ENCODE measurements at regions not wholly inside any gene's neighbourhood (a gene's known extent, or its start where the extent isn't known, plus 50 kb on each side); places are given as distances from the start of the nearest gene placed in this dataset.

- Histone ChIP-seq H3K9ac (ENCODE audit: low read length) (no peak overlapping the region), H3K27me3 (ENCODE audit: control insufficient read depth, insufficient read depth, low read length) (no peaks in the 10 kb centered on the region), H3K4me1 (ENCODE audit: control insufficient read depth, insufficient read depth, low read length) (no peaks in the 10 kb centered on the region), H3K4me3 (ENCODE audit: low read length) (no peak overlapping the region), H3K36me3 (ENCODE audit: control insufficient read depth, insufficient read depth, low read length) (no peaks in the 10 kb centered on the region), H3K27ac (ENCODE audit: low read depth, low read length) (no peak overlapping the region)
These were observed 314.9 kb downstream of the EIPR1 start for GRCh38 chr2:3062476-3063260.

- H3K4me1 ChIP-seq (ENCODE audit: control insufficient read depth, insufficient read depth, low read length) = no peaks in the 10 kb centered on the region
- no peak overlapping the region for H3K4me3 ChIP-seq (ENCODE audit: low read length)
- no peak overlapping the region for H3K9ac ChIP-seq (ENCODE audit: low read length)
- no peaks in the 10 kb centered on the region for H3K36me3 ChIP-seq (ENCODE audit: control insufficient read depth, insufficient read depth, low read length)
- H3K27me3 ChIP-seq (ENCODE audit: control insufficient read depth, insufficient read depth, low read length) = no peaks in the 10 kb centered on the region
- H3K27ac ChIP-seq (ENCODE audit: low read depth, low read length) = no peak overlapping the region
These were observed 317.6 kb downstream of the EIPR1 start for GRCh38 chr2:3060049-3060448.

GRCh38 chr2:3059141-3059925 is 318.3 kb downstream of the EIPR1 start:
- Histone ChIP-seq H3K4me1 (ENCODE audit: control insufficient read depth, insufficient read depth, low read length) (no peaks in the 10 kb centered on the region), H3K27me3 (ENCODE audit: control insufficient read depth, insufficient read depth, low read length) (no peaks in the 10 kb centered on the region), H3K4me3 (ENCODE audit: low read length) (no peak overlapping the region), H3K27ac (ENCODE audit: low read depth, low read length) (no peak overlapping the region), H3K9ac (ENCODE audit: low read length) (no peak overlapping the region), H3K36me3 (ENCODE audit: control insufficient read depth, insufficient read depth, low read length) (no peaks in the 10 kb centered on the region)

- no peaks in the 10 kb centered on the region for H3K4me1 ChIP-seq (ENCODE audit: control insufficient read depth, insufficient read depth, low read length)
- H3K27me3 ChIP-seq (ENCODE audit: control insufficient read depth, insufficient read depth, low read length) = no peaks in the 10 kb centered on the region
- no peak overlapping the region for H3K9ac ChIP-seq (ENCODE audit: low read length)
- no peak overlapping the region for H3K27ac ChIP-seq (ENCODE audit: low read depth, low read length)
- H3K4me3 ChIP-seq (ENCODE audit: low read length) = no peak overlapping the region
- H3K36me3 ChIP-seq (ENCODE audit: control insufficient read depth, insufficient read depth, low read length) = no peaks in the 10 kb centered on the region
These were observed 323.6 kb downstream of the EIPR1 start for GRCh38 chr2:3054066-3054465.

- Histone ChIP-seq H3K9ac (ENCODE audit: low read length) (no peak overlapping the region), H3K27ac (ENCODE audit: low read depth, low read length) (no peak overlapping the region), H3K27me3 (ENCODE audit: control insufficient read depth, insufficient read depth, low read length) (no peaks in the 10 kb centered on the region), H3K4me3 (ENCODE audit: low read length) (no peak overlapping the region), H3K36me3 (ENCODE audit: control insufficient read depth, insufficient read depth, low read length) (no peaks in the 10 kb centered on the region), H3K4me1 (ENCODE audit: control insufficient read depth, insufficient read depth, low read length) (no peaks in the 10 kb centered on the region)
These were observed 326.4 kb downstream of the EIPR1 start for GRCh38 chr2:3051266-3051665.

GRCh38 chr2:3046170-3046865 is 331.3 kb downstream of the EIPR1 start:
- H3K27me3 ChIP-seq (ENCODE audit: control insufficient read depth, insufficient read depth, low read length) = no peaks in the 10 kb centered on the region
- H3K4me1 ChIP-seq (ENCODE audit: control insufficient read depth, insufficient read depth, low read length) = no peaks in the 10 kb centered on the region
- H3K9ac ChIP-seq (ENCODE audit: low read length) = no peak overlapping the region
- H3K27ac ChIP-seq (ENCODE audit: low read depth, low read length) = no peak overlapping the region
- H3K36me3 ChIP-seq (ENCODE audit: control insufficient read depth, insufficient read depth, low read length) = no peaks in the 10 kb centered on the region
- no peak overlapping the region for H3K4me3 ChIP-seq (ENCODE audit: low read length)

- Histone ChIP-seq H3K27me3 (ENCODE audit: control insufficient read depth, insufficient read depth, low read length) (no peaks in the 10 kb centered on the region), H3K4me3 (ENCODE audit: low read length) (no peak overlapping the region), H3K4me1 (ENCODE audit: control insufficient read depth, insufficient read depth, low read length) (no peaks in the 10 kb centered on the region), H3K36me3 (ENCODE audit: control insufficient read depth, insufficient read depth, low read length) (no peaks in the 10 kb centered on the region), H3K27ac (ENCODE audit: low read depth, low read length) (no peak overlapping the region), H3K9ac (ENCODE audit: low read length) (no peak overlapping the region)
These were observed 332.2 kb downstream of the EIPR1 start for GRCh38 chr2:3045318-3045921.

GRCh38 chr2:3044587-3045317 is 332.9 kb downstream of the EIPR1 start:
- Histone ChIP-seq H3K36me3 (ENCODE audit: control insufficient read depth, insufficient read depth, low read length) (no peaks in the 10 kb centered on the region), H3K4me3 (ENCODE audit: low read length) (no peak overlapping the region), H3K9ac (ENCODE audit: low read length) (no peak overlapping the region), H3K27ac (ENCODE audit: low read depth, low read length) (no peak overlapping the region), H3K27me3 (ENCODE audit: control insufficient read depth, insufficient read depth, low read length) (no peaks in the 10 kb centered on the region), H3K4me1 (ENCODE audit: control insufficient read depth, insufficient read depth, low read length) (no peaks in the 10 kb centered on the region)

GRCh38 chr2:3043726-3044125 is 333.9 kb downstream of the EIPR1 start:
- Histone ChIP-seq H3K27ac (ENCODE audit: low read depth, low read length) (no peak overlapping the region), H3K4me3 (ENCODE audit: low read length) (no peak overlapping the region), H3K27me3 (ENCODE audit: control insufficient read depth, insufficient read depth, low read length) (no peaks in the 10 kb centered on the region), H3K4me1 (ENCODE audit: control insufficient read depth, insufficient read depth, low read length) (no peaks in the 10 kb centered on the region), H3K36me3 (ENCODE audit: control insufficient read depth, insufficient read depth, low read length) (no peaks in the 10 kb centered on the region), H3K9ac (ENCODE audit: low read length) (no peak overlapping the region)

- Histone ChIP-seq H3K27ac (ENCODE audit: low read depth, low read length) (no peak overlapping the region), H3K27me3 (ENCODE audit: control insufficient read depth, insufficient read depth, low read length) (no peaks in the 10 kb centered on the region), H3K9ac (ENCODE audit: low read length) (no peak overlapping the region), H3K36me3 (ENCODE audit: control insufficient read depth, insufficient read depth, low read length) (no peaks in the 10 kb centered on the region), H3K4me3 (ENCODE audit: low read length) (no peak overlapping the region), H3K4me1 (ENCODE audit: control insufficient read depth, insufficient read depth, low read length) (no peaks in the 10 kb centered on the region)
These were observed 334.7 kb downstream of the EIPR1 start for GRCh38 chr2:3042601-3043585.
